ENCODE measurements at regions not wholly inside any gene's neighbourhood (a gene's known extent, or its start where the extent isn't known, plus 50 kb on each side); places are given as distances from the start of the nearest gene placed in this dataset.

GRCh38 chr9:89696780-89697179 is 92.0 kb downstream of the GADD45G start:
- intact Hi-C loops (cut with micrococcal nuclease; ENCODE audit: unreplicated experiment) = no loop called here
- Histone ChIP-seq H3K79me2 (ENCODE audit: insufficient read depth, low read depth, low read length) (no peaks in the 10 kb centered on the region), H3K4me3 (ENCODE audit: low read depth, low read length, poor library complexity, severe bottlenecking) (no peak overlapping the region), H3K36me3 (ENCODE audit: insufficient read depth, low read length) (no peaks in the 10 kb centered on the region), H4K20me1 (ENCODE audit: insufficient read depth, low read length) (no peaks in the 10 kb centered on the region), H2AFZ (ENCODE audit: low read length) (no peak overlapping the region), H3K4me1 (ENCODE audit: insufficient read depth, low read length, poor library complexity, severe bottlenecking) (no peaks in the 10 kb centered on the region), H3K27ac (ENCODE audit: low read depth, low read length, poor library complexity, severe bottlenecking) (no peak overlapping the region), H3K9me2 (ENCODE audit: insufficient read depth, low read length) (no peaks in the 10 kb centered on the region), H3K9me3 (ENCODE audit: low read length) (no peaks in the 10 kb centered on the region), H3K4me2 (ENCODE audit: low read length) (no peak overlapping the region)
- no peak for DNase-seq (ENCODE audit: low spot score)
- TF ChIP-seq EZH2phosphoT487 (IDR thresholded peaks at IDR 0.05; ENCODE audit: borderline replicate concordance, low read depth, low read length) = no peak
- no peak for TF ChIP-seq CTCF (conservative IDR thresholded peaks at IDR 0.05; ENCODE audit: low read length)
- no TSS peak for BruUV-seq (replicated peaks)
- POLR2A ChIA-PET = no interaction called here
- CTCF ChIA-PET (ENCODE audit: unreplicated experiment) = no interaction called here

DNA sequence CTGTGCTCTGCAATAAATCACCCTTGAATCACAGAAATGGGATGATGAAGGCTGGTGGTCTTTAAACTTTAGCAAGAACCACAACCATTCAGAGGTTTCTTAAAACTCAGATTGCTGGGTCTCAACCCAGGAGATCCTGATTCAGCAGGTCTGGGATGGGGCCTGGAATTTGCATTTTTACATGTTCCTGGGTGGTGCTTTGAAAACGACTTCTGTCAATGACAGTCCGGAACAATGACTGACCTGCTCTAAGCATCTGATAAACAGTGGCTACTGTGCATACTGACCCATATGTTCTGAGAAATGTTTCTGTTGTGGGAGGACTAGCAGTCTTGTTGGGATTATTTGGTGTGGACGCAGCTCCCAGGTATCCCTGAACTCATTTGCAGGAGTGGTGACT is 92.7 kb downstream of the GADD45G start:
- no peaks in the 10 kb centered on the region for H3K79me2 ChIP-seq (ENCODE audit: insufficient read depth, low read depth, low read length)
- H3K36me3 ChIP-seq (ENCODE audit: insufficient read depth, low read length) = no peaks in the 10 kb centered on the region
- POLR2A ChIA-PET = interaction anchor here (0.6 kb wide), 1 partner anchor 436 kb away, joined by 7 read pairs; no protein-coding TSS in a partner anchor
- no peaks in the 10 kb centered on the region for H3K4me1 ChIP-seq (ENCODE audit: insufficient read depth, low read length, poor library complexity, severe bottlenecking)
- BruUV-seq (replicated peaks) = no TSS peak
- no peak for DNase-seq (ENCODE audit: low spot score)
- H3K4me3 ChIP-seq (ENCODE audit: low read depth, low read length, poor library complexity, severe bottlenecking) = no peak overlapping the region
- H3K9me2 ChIP-seq (ENCODE audit: insufficient read depth, low read length) = no peaks in the 10 kb centered on the region
- no peaks in the 10 kb centered on the region for H4K20me1 ChIP-seq (ENCODE audit: insufficient read depth, low read length)
- CTCF ChIA-PET (ENCODE audit: unreplicated experiment) = no interaction called here
- H2AFZ ChIP-seq (ENCODE audit: low read length) = no peak overlapping the region
- no peak overlapping the region for H3K4me2 ChIP-seq (ENCODE audit: low read length)
- intact Hi-C loops (cut with micrococcal nuclease; ENCODE audit: unreplicated experiment) = no loop called here
- TF ChIP-seq CTCF (conservative IDR thresholded peaks at IDR 0.05; ENCODE audit: low read length) (no peak), EZH2phosphoT487 (IDR thresholded peaks at IDR 0.05; ENCODE audit: borderline replicate concordance, low read depth, low read length) (no peak)
- no peak overlapping the region for H3K27ac ChIP-seq (ENCODE audit: low read depth, low read length, poor library complexity, severe bottlenecking)
- H3K9me3 ChIP-seq (ENCODE audit: low read length) = no peaks in the 10 kb centered on the region

- ChIA-PET CTCF (ENCODE audit: unreplicated experiment) (no interaction called here), POLR2A (no interaction called here)
- intact Hi-C loops (cut with micrococcal nuclease; ENCODE audit: unreplicated experiment) = no loop called here
- Histone ChIP-seq H3K9me2 (ENCODE audit: insufficient read depth, low read length) (no peaks in the 10 kb centered on the region), H3K4me3 (ENCODE audit: low read depth, low read length, poor library complexity, severe bottlenecking) (no peak overlapping the region), H3K79me2 (ENCODE audit: insufficient read depth, low read depth, low read length) (no peaks in the 10 kb centered on the region), H3K4me1 (ENCODE audit: insufficient read depth, low read length, poor library complexity, severe bottlenecking) (no peaks in the 10 kb centered on the region), H2AFZ (ENCODE audit: low read length) (no peak overlapping the region), H4K20me1 (ENCODE audit: insufficient read depth, low read length) (no peaks in the 10 kb centered on the region), H3K4me2 (ENCODE audit: low read length) (no peak overlapping the region), H3K36me3 (ENCODE audit: insufficient read depth, low read length) (no peaks in the 10 kb centered on the region), H3K27ac (ENCODE audit: low read depth, low read length, poor library complexity, severe bottlenecking) (no peak overlapping the region), H3K9me3 (ENCODE audit: low read length) (no peaks in the 10 kb centered on the region)
- no TSS peak for BruUV-seq (replicated peaks)
- no peak for DNase-seq (ENCODE audit: low spot score)
- TF ChIP-seq CTCF (conservative IDR thresholded peaks at IDR 0.05; ENCODE audit: low read length) (no peak), EZH2phosphoT487 (IDR thresholded peaks at IDR 0.05; ENCODE audit: borderline replicate concordance, low read depth, low read length) (no peak)
Observed at GRCh38 chr9:89698411-89699005, 93.7 kb downstream of the GADD45G start.

Data from OCI-LY7 (cell line).